Fibroblast of skin of back (primary cell): ENCODE measurements at regions not wholly inside any gene's neighbourhood (a gene's known extent, or its start where the extent isn't known, plus 50 kb on each side); places are given as distances from the start of the nearest gene placed in this dataset.

Source experiments
- DNase-seq: peaks from one replicate; pipeline ENCODE4 v3.0.0-alpha.2; 2013

DNA sequence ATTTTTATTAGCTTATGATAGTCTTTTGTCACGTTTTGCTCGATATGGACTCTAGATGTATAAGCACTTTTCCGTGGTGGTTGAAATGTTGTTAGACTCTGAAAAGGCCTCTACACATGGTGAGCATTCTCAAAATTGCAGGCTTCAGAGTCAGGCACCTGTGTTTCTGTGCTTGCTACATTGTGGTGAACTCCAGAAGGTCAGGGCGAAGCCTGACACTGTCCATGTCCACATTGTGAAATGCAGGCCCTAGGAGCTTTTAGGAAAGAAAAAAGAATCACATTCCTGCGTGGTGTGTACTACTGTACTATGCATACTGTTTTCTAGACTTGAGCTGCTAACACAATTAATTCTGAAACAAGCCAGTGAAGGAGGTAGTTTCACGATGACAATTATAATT lies 86.3 kb downstream of the HS3ST1 start:
- no peak for DNase-seq

DNA sequence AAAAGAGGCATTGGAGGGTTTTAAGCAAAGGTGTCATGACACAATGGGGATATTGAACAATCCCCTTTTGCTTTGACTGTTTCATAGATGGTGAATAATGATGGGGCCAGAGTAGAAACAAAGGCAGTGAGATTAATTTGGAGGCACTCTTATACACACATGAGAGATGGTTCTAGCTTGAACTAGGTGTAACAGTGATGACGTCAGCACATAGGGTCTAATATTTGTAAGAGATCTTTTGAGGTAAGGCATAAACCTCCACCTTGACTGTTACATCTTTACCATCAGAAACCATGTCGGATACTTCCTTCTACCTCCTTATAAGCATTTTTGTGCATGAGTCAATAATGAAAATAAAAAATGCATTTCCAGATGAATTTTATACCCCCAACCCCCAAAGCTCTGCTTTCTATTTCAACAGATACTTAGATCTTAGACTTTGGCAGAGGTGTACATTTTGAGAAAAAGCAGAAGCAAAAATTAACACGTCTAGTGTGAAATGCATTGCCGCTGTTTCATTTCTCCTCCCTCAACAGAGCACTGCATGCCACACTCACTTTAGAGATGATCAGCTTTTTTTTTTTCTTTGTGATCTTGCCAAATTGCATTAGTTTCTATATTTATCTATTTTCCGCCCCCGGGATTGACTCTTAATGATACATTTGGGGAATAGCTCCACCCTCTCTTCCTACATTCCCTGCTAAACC lies 87.2 kb downstream of the HS3ST1 start:
- no peak for DNase-seq

DNA sequence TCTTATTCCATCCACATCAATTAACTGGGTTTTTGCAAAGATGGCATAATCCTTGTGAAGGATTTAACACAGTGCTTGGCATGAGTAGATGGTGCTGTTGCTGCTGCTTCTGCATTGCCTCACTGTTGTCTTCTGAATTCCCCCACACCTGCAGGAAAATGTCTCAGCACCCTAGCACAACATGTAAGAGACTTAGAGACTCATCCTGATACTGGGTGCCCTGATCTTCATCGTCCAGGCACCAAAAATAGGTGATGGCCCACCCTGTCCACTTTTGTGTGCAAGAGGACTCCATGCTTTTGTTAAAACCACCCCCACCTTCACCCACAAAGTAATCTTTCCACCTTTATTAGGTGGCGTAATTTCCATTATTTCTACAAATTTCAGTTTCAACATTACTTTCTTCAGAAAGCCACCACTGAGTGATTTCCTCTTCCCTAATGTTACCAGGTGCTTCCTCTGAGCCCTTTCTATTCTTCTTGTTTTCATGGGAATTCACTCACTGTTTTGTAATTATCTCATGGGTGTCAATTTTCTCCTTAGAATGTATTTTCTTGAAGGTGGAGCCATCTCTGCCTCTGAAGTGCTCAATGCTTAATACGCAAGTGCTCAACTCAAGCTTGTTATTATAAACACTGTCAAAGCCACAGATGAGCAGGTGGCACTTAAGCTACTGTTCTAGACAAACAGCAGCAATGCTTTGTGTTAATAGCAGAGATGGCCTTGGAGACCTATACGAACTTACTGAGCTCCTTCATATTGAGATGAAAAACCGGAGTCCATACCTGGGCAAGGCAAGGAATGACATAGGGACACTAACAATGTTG lies 89.5 kb downstream of the HS3ST1 start:
- DNase-seq = no peak

DNA sequence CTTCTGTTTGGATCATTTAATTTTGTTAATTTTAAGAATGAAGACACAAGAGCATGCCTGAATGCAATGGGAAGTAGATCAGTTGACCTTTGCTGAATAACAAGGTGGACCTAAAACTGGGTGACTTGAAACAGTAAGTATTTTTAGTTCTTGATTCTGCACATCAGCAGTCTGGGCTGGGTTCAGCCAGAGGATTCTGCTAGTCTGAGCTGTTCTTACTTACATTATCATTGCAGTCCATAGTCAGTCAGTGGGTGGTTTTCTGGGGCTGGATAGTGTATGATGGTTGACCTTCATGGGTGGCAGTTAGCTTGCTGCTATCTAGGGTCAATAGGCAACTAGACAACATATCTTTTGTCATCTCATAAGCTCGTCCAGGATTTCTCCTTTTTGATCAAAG lies 91.4 kb downstream of the HS3ST1 start:
- DNase-seq = no peak

DNA sequence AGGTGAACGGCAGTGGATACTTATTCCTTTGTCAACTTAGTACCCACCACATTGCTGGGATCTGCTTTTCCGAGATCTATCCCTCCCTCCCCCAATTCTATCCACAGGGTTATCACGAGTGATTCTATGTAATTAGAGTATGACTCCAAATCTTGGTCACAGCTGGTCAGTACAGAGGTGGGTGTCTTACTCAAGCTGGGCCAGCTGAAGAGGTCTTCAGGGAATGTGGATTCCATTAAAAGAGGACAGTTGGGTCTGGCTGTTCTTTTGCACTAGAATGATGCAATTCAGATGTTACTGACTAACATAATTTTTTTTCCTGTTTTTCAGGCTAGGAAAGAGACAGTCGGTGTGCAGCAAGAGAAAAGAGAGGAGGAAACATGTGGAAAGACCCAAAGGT lies 92.3 kb downstream of the HS3ST1 start:
- DNase-seq = no peak

DNA sequence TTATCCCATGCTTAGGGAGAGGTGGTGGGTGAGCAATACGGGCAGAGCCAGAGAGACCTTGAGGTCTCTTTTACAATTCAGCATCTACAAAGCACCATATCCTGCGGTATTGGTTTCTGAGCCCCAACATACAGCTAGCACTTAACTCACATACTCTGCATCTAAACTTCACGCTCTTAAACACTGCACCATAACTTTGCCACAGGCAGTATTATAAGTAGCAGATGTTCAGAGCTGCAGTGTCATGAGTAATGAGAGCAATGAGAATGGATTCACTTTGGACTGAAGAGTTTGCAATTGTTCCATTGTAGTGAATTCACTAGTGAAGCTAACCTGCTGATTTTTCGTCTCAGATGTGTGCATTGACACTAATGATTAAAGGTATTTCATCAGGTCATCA lies 93.8 kb downstream of the HS3ST1 start:
- no peak for DNase-seq

DNA sequence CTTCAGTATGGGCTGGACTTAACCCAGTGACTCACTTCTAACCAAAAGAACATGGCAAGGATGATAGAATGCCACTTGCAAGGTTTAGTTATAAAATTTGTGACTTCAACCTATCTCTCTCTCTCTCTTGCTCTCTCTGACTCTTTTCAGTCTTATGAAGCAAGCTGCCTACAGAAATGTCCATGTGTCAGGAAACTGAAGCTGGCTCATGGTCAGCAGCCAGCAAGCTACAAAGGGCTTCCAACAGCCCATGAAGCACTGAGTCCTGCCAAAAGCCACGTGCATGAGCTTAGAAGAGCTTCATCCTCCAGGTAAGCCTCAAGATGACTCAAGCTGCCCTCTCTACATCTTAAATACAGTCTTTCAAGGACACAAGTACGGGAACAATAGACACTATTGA lies 100.3 kb downstream of the HS3ST1 start:
- DNase-seq = no peak

DNA sequence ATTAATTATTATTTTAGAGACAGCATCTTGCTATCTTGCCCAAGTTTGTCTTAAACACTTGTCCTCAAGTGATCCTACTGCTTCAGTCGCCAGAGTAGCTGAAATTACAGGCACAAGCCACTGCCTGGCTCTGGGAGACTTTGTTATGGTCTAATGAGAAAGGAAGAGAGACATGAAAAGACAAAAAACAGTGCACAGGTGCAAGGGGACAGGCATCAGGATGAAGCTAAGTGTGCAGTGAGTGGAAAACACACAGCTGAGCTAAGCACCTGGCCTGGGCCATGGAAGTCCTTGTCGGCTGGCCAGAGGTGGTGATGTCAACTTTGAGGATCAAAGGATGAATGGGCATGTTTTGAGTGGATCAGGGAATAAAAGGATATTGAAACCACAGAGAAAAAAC lies 102.7 kb downstream of the HS3ST1 start:
- DNase-seq = no peak

DNA sequence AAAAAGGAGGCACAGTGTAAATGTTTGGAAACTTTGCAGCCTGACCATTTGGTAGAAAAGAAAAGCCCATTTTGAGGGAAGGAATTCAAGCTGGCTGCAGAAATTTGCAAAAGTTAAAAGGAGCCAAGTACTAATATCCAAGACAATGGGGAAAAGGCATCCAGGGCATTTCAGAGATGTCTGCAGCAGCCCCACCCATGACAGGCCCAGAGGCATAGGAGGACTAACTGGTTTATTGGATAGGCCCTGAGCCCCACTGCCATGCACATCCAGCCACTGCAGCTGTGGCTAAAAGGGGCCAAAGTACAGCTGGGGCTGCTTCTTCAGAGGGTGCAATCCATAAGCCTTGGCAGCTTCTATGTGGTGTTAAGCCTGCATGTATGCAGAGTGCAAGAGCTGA lies 104.9 kb downstream of the HS3ST1 start:
- DNase-seq = no peak

DNA sequence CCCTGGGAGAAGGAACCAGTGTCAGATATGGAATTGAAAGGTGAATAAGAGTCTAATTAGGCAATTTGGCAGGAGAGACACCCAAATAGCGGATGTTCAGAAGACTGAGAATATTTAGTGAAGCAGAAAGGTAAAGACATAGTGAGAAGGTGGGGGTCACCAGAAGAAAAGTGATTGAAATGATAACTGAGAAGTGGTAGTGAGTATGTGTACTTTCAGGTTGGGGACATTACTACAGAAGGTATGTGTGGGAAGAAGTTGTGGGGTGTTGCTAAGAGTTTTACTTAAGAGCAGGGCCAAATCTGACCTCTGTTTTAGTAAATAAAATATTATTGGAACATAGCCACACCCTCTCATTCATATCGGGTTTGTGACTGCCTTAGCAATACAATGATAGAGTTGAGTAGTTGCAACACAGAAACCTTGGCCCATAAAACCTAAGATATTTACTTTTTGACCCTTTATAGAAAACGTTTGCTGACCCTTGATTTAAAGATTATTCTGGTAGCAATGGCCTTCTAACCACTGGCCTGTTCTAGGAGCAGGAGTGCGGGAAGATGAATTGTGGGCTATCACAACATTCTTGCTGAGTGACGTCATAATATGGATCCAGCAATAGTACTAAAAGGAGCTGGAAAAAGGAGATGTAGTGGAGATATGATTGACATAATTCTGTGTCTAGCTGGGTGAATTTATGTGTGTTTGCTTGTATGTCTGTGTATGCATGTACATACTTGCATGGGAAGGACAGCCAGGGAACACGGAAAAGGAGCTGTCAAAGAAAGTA lies 115.3 kb downstream of the HS3ST1 start:
- peak; percentile 54 for DNase-seq

DNA sequence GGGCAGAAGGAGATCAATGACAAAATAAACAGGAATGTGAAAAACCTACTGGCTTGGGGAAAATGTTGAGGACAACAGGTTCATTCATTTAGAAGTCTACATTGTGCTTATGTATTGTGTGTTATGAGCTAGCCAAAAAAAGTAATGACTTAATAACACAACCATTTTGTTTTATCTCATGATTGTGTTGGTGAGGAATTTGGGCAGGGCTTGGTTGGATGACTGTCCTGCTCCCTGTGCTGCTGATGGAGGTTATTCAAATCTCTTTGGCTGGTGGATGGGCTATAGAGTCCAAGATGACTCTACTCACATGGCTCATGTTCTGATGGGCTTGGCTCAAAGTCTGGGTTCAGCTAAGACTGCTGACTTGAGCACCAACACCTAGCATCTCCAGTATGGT lies 116.3 kb downstream of the HS3ST1 start:
- DNase-seq = peak; percentile 87

DNA sequence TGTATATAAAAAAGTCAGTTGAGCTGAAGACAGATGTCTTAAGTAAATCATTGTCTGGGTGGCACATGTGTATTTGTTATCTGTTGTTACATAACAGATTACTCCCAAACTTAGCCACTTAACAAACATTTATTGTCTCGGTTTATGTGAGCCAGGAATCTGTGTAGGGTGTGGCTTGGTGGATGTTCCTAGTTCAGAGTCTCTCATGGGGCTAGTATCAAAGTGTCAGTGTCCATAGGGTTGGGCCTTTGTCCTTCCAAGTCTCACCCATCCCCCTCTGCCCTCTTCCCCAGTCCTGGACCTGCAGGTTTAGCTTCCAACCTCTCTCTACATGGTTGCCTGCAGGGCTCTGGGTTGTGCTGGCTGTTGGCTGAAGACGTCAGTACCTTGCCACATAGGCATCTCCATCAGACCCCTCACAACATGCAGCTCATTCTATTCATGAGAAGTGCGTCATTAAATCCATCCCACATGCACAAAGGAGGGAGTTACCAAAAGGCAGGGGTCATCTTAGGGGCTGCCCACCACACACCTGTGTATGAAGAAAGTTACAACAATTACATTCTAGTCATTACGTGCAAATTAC lies 127.5 kb downstream of the HS3ST1 start:
- no peak for DNase-seq

DNA sequence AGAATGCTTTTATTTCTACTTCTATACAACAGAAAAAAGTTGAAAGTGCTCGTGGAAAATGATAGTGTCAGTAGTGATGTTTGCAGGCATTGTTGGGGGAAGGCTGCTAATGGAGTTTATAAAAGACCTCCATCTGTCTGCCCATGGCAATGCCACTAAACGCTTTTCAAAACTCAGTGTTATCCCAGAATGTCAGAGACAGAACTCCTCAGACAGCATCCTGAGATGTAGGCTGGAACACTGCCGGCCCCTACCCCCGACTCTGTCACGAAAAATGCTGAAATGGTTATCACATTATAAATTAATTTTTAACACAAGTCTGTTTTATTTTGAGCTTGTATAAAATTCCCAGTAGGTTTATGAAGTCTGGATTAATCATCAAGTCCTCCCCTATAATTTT lies 128.9 kb downstream of the HS3ST1 start:
- no peak for DNase-seq

DNA sequence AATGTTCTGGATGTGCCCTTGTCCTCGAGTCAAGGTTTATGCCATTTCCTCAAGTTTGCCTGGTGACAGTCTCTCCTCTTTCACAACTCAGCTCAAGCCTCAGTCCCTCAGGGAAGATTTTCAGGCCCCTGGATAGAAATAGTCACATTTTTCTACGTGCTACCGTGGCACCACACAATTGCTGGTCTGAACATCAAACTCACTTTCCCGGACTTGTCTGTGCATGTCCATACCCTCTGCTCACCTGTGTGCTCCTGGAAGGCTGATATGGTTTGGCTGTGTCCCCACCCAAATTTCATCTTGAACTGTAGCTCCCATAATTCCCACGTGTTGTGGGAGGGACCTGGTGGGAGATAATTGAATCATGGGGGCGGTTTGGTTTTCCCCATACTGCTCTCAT lies 129.7 kb downstream of the HS3ST1 start:
- no peak for DNase-seq

DNA sequence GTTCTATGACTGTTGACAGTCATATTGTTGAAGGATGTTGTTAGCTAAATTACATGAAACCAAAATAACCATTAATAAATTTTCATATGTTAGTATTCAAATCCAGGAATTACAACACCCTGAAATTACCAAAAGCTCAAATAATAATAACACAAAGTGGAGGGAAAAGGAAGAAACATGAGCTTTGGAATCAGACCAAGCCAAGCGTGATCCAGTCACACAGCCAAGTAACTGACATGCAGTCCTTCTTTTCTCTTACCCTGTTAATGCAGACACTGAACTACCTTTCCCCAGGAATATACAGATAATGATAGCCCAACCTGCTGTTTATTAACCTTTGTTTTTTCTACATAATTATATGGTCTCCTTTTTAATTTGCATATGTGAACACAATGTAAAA lies 130.2 kb downstream of the HS3ST1 start:
- no peak for DNase-seq

DNA sequence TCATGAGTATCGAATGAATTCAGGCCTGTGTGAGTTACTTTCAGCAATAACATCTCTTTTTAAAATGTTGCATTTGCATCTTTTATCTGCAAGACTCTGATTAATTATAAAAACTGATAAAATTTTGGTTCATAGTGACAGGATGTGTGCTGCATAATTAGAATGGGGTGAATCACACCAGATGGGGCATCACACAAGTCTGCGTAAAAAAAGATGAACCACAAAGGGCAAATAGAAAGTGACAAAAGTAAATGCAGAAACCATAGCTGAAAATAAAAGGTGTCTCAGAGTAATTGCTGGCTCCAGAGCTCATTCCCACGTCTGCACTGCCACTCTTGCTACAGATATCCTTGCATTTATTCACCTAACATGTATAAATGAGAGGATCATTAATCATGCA lies 131.1 kb downstream of the HS3ST1 start:
- DNase-seq = no peak

DNA sequence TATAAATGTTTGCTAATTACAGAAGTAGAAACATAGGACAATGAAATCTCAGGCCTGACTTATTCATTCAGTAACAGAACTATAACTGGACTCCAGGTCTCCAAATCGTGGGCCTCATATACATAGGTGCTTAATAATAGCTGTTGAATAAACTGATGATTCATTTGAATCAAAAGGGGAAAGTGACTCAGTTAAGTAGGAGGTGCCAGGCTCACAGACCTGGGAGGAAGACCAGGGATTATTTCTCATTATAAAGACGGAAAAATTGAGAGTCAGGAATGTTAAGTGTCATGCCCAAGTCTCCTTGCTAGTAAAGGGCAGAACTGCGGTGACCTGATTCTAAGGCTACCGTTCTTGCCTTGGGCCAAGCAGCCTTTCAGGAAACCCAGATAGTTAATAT lies 131.5 kb downstream of the HS3ST1 start:
- DNase-seq = peak; percentile 10

DNA sequence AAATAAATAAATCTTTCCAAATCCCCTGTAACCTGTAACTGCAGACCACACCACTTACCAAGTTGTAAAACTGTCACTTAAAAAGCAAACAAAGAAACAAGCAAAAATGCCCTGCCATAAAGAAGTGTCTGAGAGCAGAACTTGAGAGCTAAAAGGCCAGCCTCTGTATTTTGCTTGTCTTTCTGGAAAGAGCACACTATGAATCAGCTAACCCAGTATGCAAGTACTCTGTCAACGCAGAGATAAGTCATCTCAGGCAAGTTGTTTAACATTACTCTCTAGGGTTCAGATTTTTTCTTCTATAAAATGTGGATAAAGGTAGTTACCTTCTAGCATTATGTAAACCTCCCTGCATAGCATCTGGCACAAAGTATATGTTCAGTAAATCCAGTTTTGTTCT lies 134.8 kb downstream of the HS3ST1 start:
- peak; percentile 44 for DNase-seq

DNA sequence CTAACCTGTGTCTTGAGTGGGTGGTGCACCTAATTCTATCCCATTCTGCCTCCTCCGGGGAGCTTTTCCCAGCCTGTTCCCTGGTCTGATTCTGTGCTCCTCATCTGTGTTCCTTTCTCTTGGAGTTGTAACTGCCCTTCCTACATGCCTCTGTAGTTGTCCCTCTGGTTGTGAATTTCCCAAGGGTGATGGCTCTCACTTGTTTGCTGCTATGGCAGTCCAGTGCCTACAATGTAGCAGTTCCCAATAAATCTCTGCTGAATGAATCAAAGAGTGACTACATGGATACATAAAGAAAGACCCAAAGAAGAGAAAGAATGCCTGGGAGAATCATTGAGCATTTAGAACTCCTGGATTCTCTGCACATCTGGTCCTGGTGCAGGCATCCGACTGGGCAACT lies 141.6 kb downstream of the HS3ST1 start:
- DNase-seq = no peak

DNA sequence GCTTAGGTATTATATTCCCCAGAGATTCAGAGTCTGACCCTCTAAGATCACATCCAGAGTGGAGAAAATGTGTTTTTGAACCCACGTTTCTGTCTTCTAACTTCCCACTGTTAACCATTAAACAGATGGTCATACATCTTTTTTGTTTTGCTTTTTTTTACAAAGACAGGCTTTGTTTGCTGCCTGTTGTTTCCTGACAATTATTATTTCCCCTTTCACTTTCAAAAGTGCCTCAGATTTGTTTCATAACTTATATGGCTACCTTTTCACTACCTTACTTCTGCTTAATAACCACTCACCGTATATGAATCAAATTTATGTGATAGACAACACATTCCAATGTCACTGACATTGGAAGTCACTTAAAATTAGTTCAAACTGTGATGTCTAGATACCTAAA lies 142.2 kb downstream of the HS3ST1 start:
- DNase-seq = no peak

DNA sequence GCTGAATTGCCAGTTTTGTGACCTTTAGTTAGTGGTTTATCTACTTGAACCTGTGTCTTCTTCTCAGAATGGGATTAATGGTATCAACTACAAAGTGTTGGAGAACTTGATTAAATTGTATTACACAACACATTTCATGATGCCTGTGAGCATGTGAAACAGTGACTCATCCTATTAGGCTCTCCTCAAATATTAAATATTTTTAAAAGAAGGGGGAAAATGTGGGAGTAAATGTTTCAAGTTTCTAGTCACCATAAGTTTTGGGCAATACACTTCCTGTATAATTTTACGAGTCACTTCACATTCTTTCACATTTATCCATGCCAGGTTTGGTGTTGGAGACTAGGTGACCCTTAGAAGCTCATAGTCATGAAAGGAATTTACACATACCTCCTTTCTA lies 147.0 kb downstream of the HS3ST1 start:
- DNase-seq = peak; percentile 60

DNA sequence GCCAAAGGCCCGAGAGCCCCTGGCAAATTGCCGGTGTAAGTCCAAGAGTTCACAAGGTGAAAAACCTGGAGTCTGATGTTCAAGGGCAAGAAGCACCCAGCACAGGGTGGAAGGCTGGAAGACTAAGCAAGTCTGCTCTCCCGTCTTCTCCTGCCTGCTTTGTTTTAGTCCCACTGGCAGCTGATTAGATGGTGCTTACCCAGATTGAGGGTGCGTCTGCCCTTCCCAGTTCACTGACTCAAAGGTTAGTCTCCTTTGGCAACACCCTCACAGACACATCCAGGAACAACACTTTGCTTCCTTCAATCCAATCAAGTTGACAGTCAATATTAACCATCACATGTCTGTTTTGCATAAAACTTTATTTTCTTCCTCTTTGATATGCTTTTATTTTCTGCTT lies 157.4 kb downstream of the HS3ST1 start:
- no peak for DNase-seq

DNA sequence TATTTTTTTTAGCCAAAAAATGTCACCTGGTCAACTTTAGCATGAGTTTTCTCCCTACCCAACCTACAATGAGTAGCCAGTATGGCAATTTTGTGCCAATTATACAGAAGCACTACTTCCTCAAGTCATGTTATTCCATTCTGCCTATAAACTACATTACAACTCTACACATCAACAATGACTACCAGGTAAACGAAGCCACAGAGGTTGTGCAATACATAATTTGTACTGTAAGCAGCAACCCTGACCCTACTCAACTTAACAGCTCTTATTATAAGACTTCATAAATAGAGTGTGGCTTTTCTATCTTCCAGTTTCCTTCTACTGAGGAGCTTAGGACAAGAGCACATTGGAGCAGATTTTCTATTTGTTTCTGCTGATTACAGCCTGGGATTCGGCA lies 160.5 kb downstream of the HS3ST1 start:
- no peak for DNase-seq
